ENCODE measurements at regions not wholly inside any gene's neighbourhood (a gene's known extent, or its start where the extent isn't known, plus 50 kb on each side); places are given as distances from the start of the nearest gene placed in this dataset.

DNA sequence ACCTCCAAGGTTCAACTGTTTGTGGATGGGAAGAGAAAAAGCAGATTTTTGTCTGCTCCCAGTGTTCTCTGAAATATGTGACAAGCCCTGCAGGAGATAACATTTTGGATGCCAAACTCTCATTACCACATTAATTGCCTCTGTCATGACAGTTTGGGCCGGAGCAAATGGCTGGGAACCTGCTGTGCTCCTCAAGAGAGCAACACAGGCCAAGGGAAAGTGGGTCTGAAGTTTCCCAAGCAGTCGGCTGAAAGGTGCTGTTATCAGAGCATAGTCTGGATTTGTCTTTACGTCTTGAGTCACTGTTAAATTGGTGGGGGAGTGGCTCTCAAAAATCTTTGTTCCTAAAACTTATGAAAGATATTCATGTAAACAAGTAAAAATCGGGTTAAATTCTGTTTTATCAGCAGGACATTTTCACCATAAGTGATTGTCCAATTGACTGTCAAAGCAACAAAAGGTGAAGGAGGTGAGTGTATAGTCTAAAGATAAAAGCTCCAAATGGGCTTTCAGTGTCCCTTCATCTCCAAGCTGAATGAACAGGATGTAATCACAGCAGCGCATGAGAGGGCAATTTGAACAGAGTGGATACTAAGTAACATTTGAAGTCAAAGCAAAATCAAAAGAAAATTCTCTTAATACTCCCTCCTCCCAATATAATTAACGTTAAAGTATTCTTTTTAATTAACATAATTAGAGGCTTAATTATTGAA is 844.8 kb downstream of the PCDH17 start:
- CTCF ChIA-PET, result no interaction called here
- no peak overlapping the region for H3K27ac ChIP-seq (ENCODE audit: low read length in 2 of 2)
- H3K4me2 ChIP-seq (replicated peaks; ENCODE audit: low read depth, low read length, poor library complexity, severe bottlenecking), result no peak overlapping the region
- no peaks in the 10 kb centered on the region for H3K27me3 ChIP-seq (replicated peaks in 1 of 4; ENCODE audit: control extremely low read depth in 1 of 4, control insufficient read depth in 3 of 4, insufficient read depth in 4 of 4, low read length in 3 of 4)
- H3K79me2 ChIP-seq (ENCODE audit: control insufficient read depth, insufficient read depth, low read length), result no peaks in the 10 kb centered on the region
- H3K9me3 ChIP-seq (ENCODE audit: control extremely low read depth in 1 of 3, control insufficient read depth in 2 of 3, insufficient read depth in 1 of 3, low read length in 2 of 3), result no peaks in the 10 kb centered on the region
- H3K4me3 ChIP-seq (ENCODE audit: control extremely low read depth in 1 of 5, extremely low read depth in 1 of 5, insufficient read depth in 1 of 5, low read depth in 2 of 5, low read length in 4 of 5), result no peak overlapping the region
- intact Hi-C loops (cut with micrococcal nuclease), result no loop called here
- no peak for DNase-seq
- no peak for ATAC-seq (ENCODE audit: low read depth)
- H3K9me3 Mint-ChIP-seq (ENCODE audit: insufficient read depth), result peaks cover 4% of the 10 kb centered on the region
- no peak overlapping the region for H3K9ac ChIP-seq (ENCODE audit: low read length)
- H3K27ac Mint-ChIP-seq, result no peak overlapping the region
- no peaks in the 10 kb centered on the region for H3K4me1 Mint-ChIP-seq
- no peaks in the 10 kb centered on the region for H4K20me1 ChIP-seq (ENCODE audit: control insufficient read depth, insufficient read depth, low read length, poor library complexity, severe bottlenecking)
- TF ChIP-seq, protein P1, sequence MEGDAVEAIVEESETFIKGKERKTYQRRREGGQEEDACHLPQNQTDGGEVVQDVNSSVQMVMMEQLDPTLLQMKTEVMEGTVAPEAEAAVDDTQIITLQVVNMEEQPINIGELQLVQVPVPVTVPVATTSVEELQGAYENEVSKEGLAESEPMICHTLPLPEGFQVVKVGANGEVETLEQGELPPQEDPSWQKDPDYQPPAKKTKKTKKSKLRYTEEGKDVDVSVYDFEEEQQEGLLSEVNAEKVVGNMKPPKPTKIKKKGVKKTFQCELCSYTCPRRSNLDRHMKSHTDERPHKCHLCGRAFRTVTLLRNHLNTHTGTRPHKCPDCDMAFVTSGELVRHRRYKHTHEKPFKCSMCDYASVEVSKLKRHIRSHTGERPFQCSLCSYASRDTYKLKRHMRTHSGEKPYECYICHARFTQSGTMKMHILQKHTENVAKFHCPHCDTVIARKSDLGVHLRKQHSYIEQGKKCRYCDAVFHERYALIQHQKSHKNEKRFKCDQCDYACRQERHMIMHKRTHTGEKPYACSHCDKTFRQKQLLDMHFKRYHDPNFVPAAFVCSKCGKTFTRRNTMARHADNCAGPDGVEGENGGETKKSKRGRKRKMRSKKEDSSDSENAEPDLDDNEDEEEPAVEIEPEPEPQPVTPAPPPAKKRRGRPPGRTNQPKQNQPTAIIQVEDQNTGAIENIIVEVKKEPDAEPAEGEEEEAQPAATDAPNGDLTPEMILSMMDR (IDR thresholded peaks at IDR 0.05), result no peak
- TF ChIP-seq EZH2 (IDR thresholded peaks at IDR 0.05; ENCODE audit: borderline replicate concordance, insufficient read depth, low read depth, low read length, poor library complexity, severe bottlenecking), result no peak
- no peaks in the 10 kb centered on the region for H3K4me1 ChIP-seq (ENCODE audit: control insufficient read depth in 2 of 2, insufficient read depth in 2 of 2, low read length in 2 of 2)
- H2AFZ ChIP-seq (ENCODE audit: insufficient read depth, low read depth, low read length, poor library complexity, severe bottlenecking), result no peak overlapping the region
- POLR2A ChIA-PET, result no interaction called here
- no peaks in the 10 kb centered on the region for H3K36me3 ChIP-seq (replicated peaks in 1 of 2; ENCODE audit: control extremely low read depth in 1 of 2, control insufficient read depth in 1 of 2, extremely low read depth in 1 of 2, insufficient read depth in 2 of 2, low read length in 1 of 2)
- no peaks in the 10 kb centered on the region for H3K27me3 Mint-ChIP-seq
- 83% methylated on average over 1 of the region's 6 CpGs for WGBS (ENCODE audit: insufficient coverage)
- H3K4me3 Mint-ChIP-seq, result no peak overlapping the region

DNA sequence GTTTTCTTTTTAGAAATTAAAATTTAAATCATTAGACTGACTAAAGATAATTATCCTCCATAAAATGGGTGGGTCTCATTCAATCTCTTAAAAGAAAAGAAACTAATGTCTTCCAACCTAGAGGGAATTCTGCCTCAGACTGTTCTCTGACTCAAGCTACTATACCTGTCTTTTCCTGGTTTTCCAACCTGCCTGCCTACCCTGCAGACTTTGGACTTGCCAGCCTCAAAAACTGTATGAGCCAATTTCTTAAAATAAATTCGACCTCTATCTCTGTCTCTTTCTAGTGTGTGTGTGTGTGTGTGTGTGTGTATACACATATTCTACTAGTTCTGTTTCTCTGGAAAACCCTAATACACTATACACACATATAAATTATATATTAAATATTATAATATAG is 847.3 kb downstream of the PCDH17 start:
- H3K9me3 Mint-ChIP-seq (ENCODE audit: insufficient read depth), result peaks cover 5% of the 10 kb centered on the region
- no peak overlapping the region for H3K9ac ChIP-seq (ENCODE audit: low read length)
- no CpG with 5 or more reads among the region's 1 CpG for WGBS (ENCODE audit: insufficient coverage)
- H3K4me1 ChIP-seq (ENCODE audit: control insufficient read depth in 2 of 2, insufficient read depth in 2 of 2, low read length in 2 of 2), result no peaks in the 10 kb centered on the region
- no peaks in the 10 kb centered on the region for H3K9me3 ChIP-seq (ENCODE audit: control extremely low read depth in 1 of 3, control insufficient read depth in 2 of 3, insufficient read depth in 1 of 3, low read length in 2 of 3)
- no peak overlapping the region for H2AFZ ChIP-seq (ENCODE audit: insufficient read depth, low read depth, low read length, poor library complexity, severe bottlenecking)
- no peak overlapping the region for H3K27ac Mint-ChIP-seq
- H3K4me1 Mint-ChIP-seq, result no peaks in the 10 kb centered on the region
- H3K4me3 ChIP-seq (ENCODE audit: control extremely low read depth in 1 of 5, extremely low read depth in 1 of 5, insufficient read depth in 1 of 5, low read depth in 2 of 5, low read length in 4 of 5), result no peak overlapping the region
- TF ChIP-seq, protein P1 (IDR thresholded peaks at IDR 0.05), result no peak
- no peak for TF ChIP-seq EZH2 (IDR thresholded peaks at IDR 0.05; ENCODE audit: borderline replicate concordance, insufficient read depth, low read depth, low read length, poor library complexity, severe bottlenecking)
- H3K27ac ChIP-seq (ENCODE audit: low read length in 2 of 2), result no peak overlapping the region
- H3K36me3 ChIP-seq (replicated peaks in 1 of 2; ENCODE audit: control extremely low read depth in 1 of 2, control insufficient read depth in 1 of 2, extremely low read depth in 1 of 2, insufficient read depth in 2 of 2, low read length in 1 of 2), result no peaks in the 10 kb centered on the region
- no peak overlapping the region for H3K4me3 Mint-ChIP-seq
- intact Hi-C loops (cut with micrococcal nuclease), result no loop called here
- H3K4me2 ChIP-seq (replicated peaks; ENCODE audit: low read depth, low read length, poor library complexity, severe bottlenecking), result no peak overlapping the region
- DNase-seq, result no peak
- no peak for ATAC-seq (ENCODE audit: low read depth)
- H3K27me3 ChIP-seq (replicated peaks in 1 of 4; ENCODE audit: control extremely low read depth in 1 of 4, control insufficient read depth in 3 of 4, insufficient read depth in 4 of 4, low read length in 3 of 4), result no peaks in the 10 kb centered on the region
- CTCF ChIA-PET, result no interaction called here
- POLR2A ChIA-PET, result no interaction called here
- H3K79me2 ChIP-seq (ENCODE audit: control insufficient read depth, insufficient read depth, low read length), result no peaks in the 10 kb centered on the region
- H4K20me1 ChIP-seq (ENCODE audit: control insufficient read depth, insufficient read depth, low read length, poor library complexity, severe bottlenecking), result no peaks in the 10 kb centered on the region
- no peaks in the 10 kb centered on the region for H3K27me3 Mint-ChIP-seq
